ENCODE measurements at regions not wholly inside any gene's neighbourhood (a gene's known extent, or its start where the extent isn't known, plus 50 kb on each side); places are given as distances from the start of the nearest gene placed in this dataset.

- no peak for DNase-seq
Observed at GRCh38 chr18:61096226-61096625, 237.0 kb upstream of the CDH20 start.

GRCh38 chr18:61107113-61107512 lies 226.1 kb upstream of the CDH20 start:
- no peak for DNase-seq

- no peak for DNase-seq
Observed at GRCh38 chr18:61108706-61109105, 224.5 kb upstream of the CDH20 start.

- DNase-seq: no peak
Observed at GRCh38 chr18:61123309-61123708, 209.9 kb upstream of the CDH20 start.

GRCh38 chr18:61127714-61128467 lies 205.3 kb upstream of the CDH20 start:
- no peak for DNase-seq

GRCh38 chr18:61129001-61129400 lies 204.2 kb upstream of the CDH20 start:
- DNase-seq: no peak

- DNase-seq: no peak
Observed at GRCh38 chr18:61132031-61132430, 201.2 kb upstream of the CDH20 start.

GRCh38 chr18:61133783-61134182 lies 199.4 kb upstream of the CDH20 start:
- no peak for DNase-seq

- no peak for DNase-seq
Observed at GRCh38 chr18:61136711-61137251, 196.4 kb upstream of the CDH20 start.

GRCh38 chr18:61141691-61142090 lies 191.5 kb upstream of the CDH20 start:
- DNase-seq: no peak

GRCh38 chr18:61148322-61148721 lies 184.9 kb upstream of the CDH20 start:
- DNase-seq: no peak

GRCh38 chr18:61149786-61150185 lies 183.4 kb upstream of the CDH20 start:
- DNase-seq: no peak

GRCh38 chr18:61153571-61153970 lies 179.7 kb upstream of the CDH20 start:
- no peak for DNase-seq

GRCh38 chr18:61154866-61155265 lies 178.4 kb upstream of the CDH20 start:
- no peak for DNase-seq

- no peak for DNase-seq
Observed at GRCh38 chr18:61155586-61155985, 177.6 kb upstream of the CDH20 start.

- DNase-seq: no peak
Observed at GRCh38 chr18:61157451-61157850, 175.8 kb upstream of the CDH20 start.

GRCh38 chr18:61159246-61159645 lies 174.0 kb upstream of the CDH20 start:
- DNase-seq: no peak

- DNase-seq: no peak
Observed at GRCh38 chr18:61164321-61164720, 168.9 kb upstream of the CDH20 start.

GRCh38 chr18:61167902-61168301 lies 165.3 kb upstream of the CDH20 start:
- no peak for DNase-seq

- DNase-seq: no peak
Observed at GRCh38 chr18:61169386-61169785, 163.8 kb upstream of the CDH20 start.

GRCh38 chr18:61172624-61173023 lies 160.6 kb upstream of the CDH20 start:
- no peak for DNase-seq

- DNase-seq: no peak
Observed at GRCh38 chr18:61173554-61173953, 159.7 kb upstream of the CDH20 start.

- no peak for DNase-seq
Observed at GRCh38 chr18:61183798-61184197, 149.4 kb upstream of the CDH20 start.

GRCh38 chr18:61187971-61188370 lies 145.3 kb upstream of the CDH20 start:
- DNase-seq: no peak

GRCh38 chr18:61189376-61189775 lies 143.9 kb upstream of the CDH20 start:
- no peak for DNase-seq
